ENCODE measurements at regions not wholly inside any gene's neighbourhood (a gene's known extent, or its start where the extent isn't known, plus 50 kb on each side); places are given as distances from the start of the nearest gene placed in this dataset.

GRCh38 chr4:124143632-124144031 lies 568.9 kb downstream of the ANKRD50 start:
- Histone ChIP-seq H3K9me2 (no peaks in the 10 kb centered on the region), H3K27ac (ENCODE audit: low read depth in 2 of 2, low read length in 1 of 2) (no peak overlapping the region), H2AFZ (ENCODE audit: low read depth) (no peak overlapping the region), H3K9me3 (no peaks in the 10 kb centered on the region), H3K9ac (no peak overlapping the region), H3F3A (replicated peaks; ENCODE audit: insufficient read depth) (no peaks in the 10 kb centered on the region), H3K79me2 (ENCODE audit: insufficient read depth) (no peaks in the 10 kb centered on the region), H4K20me1 (ENCODE audit: insufficient read depth) (no peaks in the 10 kb centered on the region), H3K36me3 (replicated peaks in 1 of 2; ENCODE audit: control insufficient read depth in 1 of 2, insufficient read depth in 2 of 2, low read length in 1 of 2) (no peaks in the 10 kb centered on the region), H3K4me2 (no peak overlapping the region), H3K27me3 (ENCODE audit: insufficient read depth) (no peaks in the 10 kb centered on the region), H3K4me1 (ENCODE audit: control insufficient read depth in 1 of 2, insufficient read depth in 2 of 2, low read depth in 1 of 2, low read length in 1 of 2) (no peaks in the 10 kb centered on the region; a peak in 2 of 4 replicates), H3K4me3 (ENCODE audit: low read depth in 2 of 2, low read length in 1 of 2) (no peak overlapping the region)
- WGBS (ENCODE audit: low lambda C conversion rate): 88% methylated on average over 4 of the region's 4 CpGs
- no peak for DNase-seq
- TF ChIP-seq REST (IDR thresholded peaks at IDR 0.05; ENCODE audit: low read depth, low read length): no peak
- TF ChIP-seq FOSL2 (IDR thresholded peaks at IDR 0.05; ENCODE audit: borderline replicate concordance, low read depth): no peak
- no peak for TF ChIP-seq TEAD4 (IDR thresholded peaks at IDR 0.05; ENCODE audit: borderline replicate concordance, insufficient read depth)
- ChIA-PET POLR2A (no interaction called here), CTCF (no interaction called here)

- Histone ChIP-seq H3K4me2 (no peak overlapping the region), H3F3A (replicated peaks; ENCODE audit: insufficient read depth) (no peaks in the 10 kb centered on the region), H3K36me3 (replicated peaks in 1 of 2; ENCODE audit: control insufficient read depth in 1 of 2, insufficient read depth in 2 of 2, low read length in 1 of 2) (no peaks in the 10 kb centered on the region), H3K4me3 (ENCODE audit: low read depth in 2 of 2, low read length in 1 of 2) (no peak overlapping the region), H3K9me3 (no peaks in the 10 kb centered on the region), H3K4me1 (ENCODE audit: control insufficient read depth in 1 of 2, insufficient read depth in 2 of 2, low read depth in 1 of 2, low read length in 1 of 2) (no peaks in the 10 kb centered on the region; a peak in 2 of 4 replicates), H4K20me1 (ENCODE audit: insufficient read depth) (no peaks in the 10 kb centered on the region), H2AFZ (ENCODE audit: low read depth) (no peak overlapping the region), H3K9ac (no peak overlapping the region), H3K79me2 (ENCODE audit: insufficient read depth) (no peaks in the 10 kb centered on the region), H3K27ac (ENCODE audit: low read depth in 2 of 2, low read length in 1 of 2) (no peak overlapping the region), H3K27me3 (ENCODE audit: insufficient read depth) (no peaks in the 10 kb centered on the region), H3K9me2 (no peaks in the 10 kb centered on the region)
- CTCF ChIA-PET: no interaction called here
- no peak for TF ChIP-seq NRF1 (IDR thresholded peaks at IDR 0.05; ENCODE audit: low read depth, low read length)
- no peak for TF ChIP-seq FOXM1 (IDR thresholded peaks at IDR 0.05; ENCODE audit: low read depth)
- no peak for TF ChIP-seq CHD2 (IDR thresholded peaks at IDR 0.05; ENCODE audit: low read length, partially characterized antibody)
- TF ChIP-seq ELF1 (IDR thresholded peaks at IDR 0.05): no peak
- TF ChIP-seq POLR2AphosphoS5 (IDR thresholded peaks at IDR 0.05; ENCODE audit: low read depth, low read length): no peak
- no peak for TF ChIP-seq USF1 (IDR thresholded peaks at IDR 0.05; ENCODE audit: borderline replicate concordance, low read depth)
- no peak for TF ChIP-seq NFIC (IDR thresholded peaks at IDR 0.05; ENCODE audit: borderline replicate concordance)
- no peak for TF ChIP-seq RAD21 (IDR thresholded peaks at IDR 0.05; ENCODE audit: low read length)
- TF ChIP-seq SIN3A (IDR thresholded peaks at IDR 0.05; ENCODE audit: borderline replicate concordance, low read depth, low read length): no peak
- no peak for TF ChIP-seq JUND (IDR thresholded peaks at IDR 0.05)
- TF ChIP-seq EZH2phosphoT487 (IDR thresholded peaks at IDR 0.05; ENCODE audit: borderline replicate concordance, low read depth): no peak
- no peak for TF ChIP-seq USF2 (IDR thresholded peaks at IDR 0.05; ENCODE audit: borderline replicate concordance, low read depth, low read length)
- POLR2A ChIA-PET: no interaction called here
- 80% methylated on average over 4 of the region's 4 CpGs for WGBS (ENCODE audit: low lambda C conversion rate)
- DNase-seq: no peak
These were observed 568.3 kb downstream of the ANKRD50 start for GRCh38 chr4:124144238-124144654.

Measured in SK-N-SH (cell line).